HG03039 (cell line): ENCODE measurements at regions not wholly inside any gene's neighbourhood (a gene's known extent, or its start where the extent isn't known, plus 50 kb on each side); places are given as distances from the start of the nearest gene placed in this dataset.

Experiments
- ATAC-seq: cut with Tn5 transposase; IDR thresholded peaks from one replicate; pipeline ENCODE4 v1.9.1; 2021; ENCODE audit warnings: mild to moderate bottlenecking, moderate library complexity; ENCODE audit not compliant: unreplicated experiment

GRCh38 chr2:207403141-207403540 lies 126.6 kb upstream of the CREB1 start:
- ATAC-seq, result no peak

GRCh38 chr2:207403950-207404349 lies 125.8 kb upstream of the CREB1 start:
- ATAC-seq, result no peak

GRCh38 chr2:207405150-207405549 lies 124.6 kb upstream of the CREB1 start:
- ATAC-seq, result no peak

- ATAC-seq, result peak; percentile 84
These were observed 121.5 kb upstream of the CREB1 start for GRCh38 chr2:207408086-207408794.

GRCh38 chr2:207409517-207409916 lies 120.2 kb upstream of the CREB1 start:
- ATAC-seq, result no peak

GRCh38 chr2:207412787-207413310 lies 116.9 kb upstream of the CREB1 start:
- ATAC-seq, result no peak

- ATAC-seq, result no peak
These were observed 116.3 kb upstream of the CREB1 start for GRCh38 chr2:207413376-207413907.

GRCh38 chr2:207416111-207416510 lies 113.7 kb upstream of the CREB1 start:
- no peak for ATAC-seq

GRCh38 chr2:207416900-207417299 lies 112.9 kb upstream of the CREB1 start:
- no peak for ATAC-seq

- no peak for ATAC-seq
These were observed 112.5 kb upstream of the CREB1 start for GRCh38 chr2:207417301-207417718.

GRCh38 chr2:207418419-207418818 lies 111.3 kb upstream of the CREB1 start:
- no peak for ATAC-seq

- ATAC-seq, result no peak
These were observed 110.4 kb upstream of the CREB1 start for GRCh38 chr2:207419331-207419730.

GRCh38 chr2:207421671-207422070 lies 108.1 kb upstream of the CREB1 start:
- no peak for ATAC-seq

- no peak for ATAC-seq
These were observed 107.4 kb upstream of the CREB1 start for GRCh38 chr2:207422380-207422779.

- peak; percentile 91 for ATAC-seq
These were observed 105.9 kb upstream of the CREB1 start for GRCh38 chr2:207423886-207424285.

- no peak for ATAC-seq
These were observed 101.8 kb upstream of the CREB1 start for GRCh38 chr2:207427986-207428385.

- no peak for ATAC-seq
These were observed 101.2 kb upstream of the CREB1 start for GRCh38 chr2:207428573-207428972.

- no peak for ATAC-seq
These were observed 97.3 kb upstream of the CREB1 start for GRCh38 chr2:207432453-207432852.

GRCh38 chr2:207434306-207434705 lies 95.5 kb upstream of the CREB1 start:
- no peak for ATAC-seq

- ATAC-seq, result no peak
These were observed 94.8 kb upstream of the CREB1 start for GRCh38 chr2:207434899-207435465.

- no peak for ATAC-seq
These were observed 92.6 kb upstream of the CREB1 start for GRCh38 chr2:207437136-207437523.

- ATAC-seq, result no peak
These were observed 92.1 kb upstream of the CREB1 start for GRCh38 chr2:207437524-207438143.
